RPMI8226 (cell line): ENCODE measurements at regions not wholly inside any gene's neighbourhood (a gene's known extent, or its start where the extent isn't known, plus 50 kb on each side); places are given as distances from the start of the nearest gene placed in this dataset.

ENCODE experiments used
- DNase-seq: peaks from one replicate; pipeline ENCODE4 v3.0.0-alpha.2; 2015

DNA sequence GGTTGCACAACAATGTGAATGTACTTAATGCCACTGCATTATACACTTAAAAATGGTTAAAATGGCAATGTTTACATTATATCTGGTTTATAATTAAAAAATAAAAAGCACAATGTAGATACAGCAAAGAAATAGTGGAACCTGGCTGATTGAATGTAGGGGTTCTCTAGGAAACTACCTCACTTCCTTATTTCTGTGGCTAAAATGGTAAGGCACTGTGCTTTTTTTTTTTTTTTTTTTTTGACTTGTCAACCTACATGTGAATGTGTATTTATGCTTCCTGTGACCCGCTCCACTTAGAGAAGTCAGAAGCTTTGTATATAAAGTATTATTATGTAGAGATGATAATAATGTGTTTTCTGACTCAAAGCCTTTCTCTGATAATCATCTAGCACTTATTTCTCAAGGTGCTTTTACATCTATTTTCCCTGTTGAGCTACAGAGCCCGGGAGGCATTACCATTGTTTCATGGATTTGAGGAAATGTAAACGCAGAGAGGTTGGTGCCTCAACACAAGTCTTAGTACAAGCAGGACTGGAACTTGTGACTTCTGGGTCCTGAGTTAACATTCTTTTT lies 55.0 kb downstream of the SOX4 start:
- no peak for DNase-seq

DNA sequence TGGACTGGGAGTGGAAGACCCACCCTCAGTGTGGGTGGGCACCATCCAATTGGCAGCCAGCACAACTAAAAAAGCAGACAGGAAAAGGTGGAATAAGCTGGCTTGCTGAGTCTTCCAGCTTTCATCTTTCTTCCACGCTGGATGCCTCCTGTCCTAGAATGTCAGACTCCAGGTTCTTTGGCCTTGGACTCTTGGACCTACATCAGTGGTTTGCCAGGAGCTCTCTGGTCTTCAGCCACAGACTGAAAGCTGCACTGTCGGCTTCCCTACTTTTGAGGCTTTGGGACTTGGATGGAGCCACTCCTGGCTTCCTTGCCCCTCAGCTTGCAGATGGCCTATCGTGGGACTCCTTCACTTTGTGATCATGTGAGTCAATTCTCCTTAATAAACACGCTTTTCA lies 59.8 kb downstream of the SOX4 start:
- DNase-seq: no peak

DNA sequence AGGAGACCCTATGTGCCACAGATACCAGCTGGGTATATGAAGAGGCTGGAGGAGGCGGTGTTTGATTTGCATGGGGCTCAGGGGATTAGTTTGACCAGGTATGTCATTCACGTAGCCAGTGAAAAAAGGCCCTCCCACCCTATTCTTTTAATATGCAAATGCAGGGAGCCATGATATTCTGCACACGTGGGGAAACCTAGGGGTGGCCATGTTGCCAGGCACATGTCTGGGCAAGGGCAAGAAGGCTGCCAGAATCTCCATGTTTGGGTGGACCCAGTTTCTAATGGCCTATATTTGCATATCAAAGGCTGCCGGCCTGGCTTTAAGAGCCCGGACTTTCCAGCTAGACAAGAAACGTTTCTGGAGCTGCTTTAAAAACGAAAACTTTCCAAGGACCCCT lies 60.4 kb downstream of the SOX4 start:
- no peak for DNase-seq

DNA sequence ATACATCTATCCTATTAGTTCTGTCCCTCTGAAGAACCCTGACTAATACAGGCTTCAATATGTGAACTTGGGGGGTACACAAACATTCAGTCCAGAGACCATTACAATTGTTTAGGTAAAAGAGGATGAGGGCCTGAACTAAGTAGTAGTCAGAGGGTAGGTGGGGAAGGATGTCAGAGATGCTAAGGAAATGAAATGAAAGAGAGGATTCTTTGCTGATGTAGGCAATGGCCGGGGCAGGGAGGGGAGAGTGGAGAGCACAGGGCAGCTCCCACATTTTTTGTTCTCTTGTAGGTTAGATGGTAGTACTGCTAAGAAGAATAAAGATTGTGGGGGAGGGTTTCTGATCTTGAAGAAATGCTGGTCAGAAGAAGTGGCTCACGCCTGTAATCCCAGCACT lies 60.8 kb downstream of the SOX4 start:
- no peak for DNase-seq

DNA sequence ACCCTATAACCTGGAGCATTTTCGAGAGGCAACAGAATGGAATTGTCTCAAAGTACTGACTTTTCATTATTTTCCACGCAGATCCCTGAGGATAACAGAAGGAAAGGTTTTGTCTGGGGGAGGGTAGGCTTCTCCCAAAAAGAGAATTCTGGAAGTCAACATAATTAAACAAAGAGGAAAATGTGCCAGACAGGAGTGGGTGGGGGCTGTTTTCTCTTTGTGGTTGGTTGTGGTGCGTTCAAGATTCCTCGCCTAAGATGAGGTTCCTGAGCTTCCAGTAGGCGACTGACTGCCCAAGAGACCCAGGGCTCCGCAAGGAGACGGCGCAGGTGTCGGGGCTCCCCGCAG lies 70.4 kb downstream of the SOX4 start:
- no peak for DNase-seq

DNA sequence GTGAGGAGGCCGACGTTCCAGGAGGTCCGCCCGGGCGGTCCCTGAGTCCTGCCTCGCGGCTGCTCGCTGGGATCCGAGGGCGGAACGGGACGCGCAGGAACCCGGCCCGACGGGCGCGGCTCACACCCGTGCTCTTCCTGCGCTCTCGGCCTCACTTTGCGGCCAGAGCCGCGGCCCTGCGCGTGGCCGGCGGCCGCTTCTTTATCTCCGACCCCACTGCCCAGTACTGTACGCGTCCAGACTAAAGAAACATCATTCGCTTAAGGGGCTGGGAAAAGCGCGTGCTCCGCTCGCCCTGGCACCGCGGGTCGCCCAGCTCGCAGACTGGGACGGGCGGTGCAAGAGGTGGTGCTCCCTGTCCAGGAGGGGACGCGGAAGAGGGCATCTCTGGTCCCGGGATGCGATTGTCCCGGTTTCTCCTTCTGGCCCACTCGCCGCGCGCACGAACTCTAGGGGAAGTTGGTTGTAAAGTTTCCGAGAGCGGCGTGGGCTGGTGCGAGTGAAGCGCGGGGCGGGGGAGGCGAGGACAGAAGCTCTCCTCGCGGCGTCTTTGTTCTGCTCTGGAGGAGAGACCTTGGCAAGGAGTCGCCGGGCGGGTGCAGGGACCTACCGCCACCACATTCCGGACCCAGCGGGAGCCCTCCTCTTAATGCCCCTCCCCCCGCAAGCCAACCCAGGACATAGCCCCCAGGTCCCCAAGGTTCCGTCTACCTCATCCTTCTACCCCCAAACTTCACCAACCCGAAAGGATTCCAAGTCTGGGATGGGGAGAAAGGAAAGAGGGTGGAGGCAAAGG lies 71.0 kb downstream of the SOX4 start:
- no peak for DNase-seq

DNA sequence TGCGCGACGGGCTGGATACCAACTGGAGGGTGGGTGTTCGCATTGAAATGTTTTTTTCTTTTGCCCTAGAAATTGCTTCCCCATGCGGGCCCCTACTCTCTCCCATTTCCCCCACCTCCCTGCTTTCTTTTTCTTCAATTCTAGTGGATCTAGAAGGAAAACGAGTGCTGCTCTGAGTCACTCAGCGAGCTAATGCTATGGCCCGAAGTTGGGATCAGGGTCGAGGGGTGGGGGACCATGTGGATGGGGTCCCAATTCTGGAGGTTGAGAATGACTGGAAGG lies 71.5 kb downstream of the SOX4 start:
- no peak for DNase-seq

DNA sequence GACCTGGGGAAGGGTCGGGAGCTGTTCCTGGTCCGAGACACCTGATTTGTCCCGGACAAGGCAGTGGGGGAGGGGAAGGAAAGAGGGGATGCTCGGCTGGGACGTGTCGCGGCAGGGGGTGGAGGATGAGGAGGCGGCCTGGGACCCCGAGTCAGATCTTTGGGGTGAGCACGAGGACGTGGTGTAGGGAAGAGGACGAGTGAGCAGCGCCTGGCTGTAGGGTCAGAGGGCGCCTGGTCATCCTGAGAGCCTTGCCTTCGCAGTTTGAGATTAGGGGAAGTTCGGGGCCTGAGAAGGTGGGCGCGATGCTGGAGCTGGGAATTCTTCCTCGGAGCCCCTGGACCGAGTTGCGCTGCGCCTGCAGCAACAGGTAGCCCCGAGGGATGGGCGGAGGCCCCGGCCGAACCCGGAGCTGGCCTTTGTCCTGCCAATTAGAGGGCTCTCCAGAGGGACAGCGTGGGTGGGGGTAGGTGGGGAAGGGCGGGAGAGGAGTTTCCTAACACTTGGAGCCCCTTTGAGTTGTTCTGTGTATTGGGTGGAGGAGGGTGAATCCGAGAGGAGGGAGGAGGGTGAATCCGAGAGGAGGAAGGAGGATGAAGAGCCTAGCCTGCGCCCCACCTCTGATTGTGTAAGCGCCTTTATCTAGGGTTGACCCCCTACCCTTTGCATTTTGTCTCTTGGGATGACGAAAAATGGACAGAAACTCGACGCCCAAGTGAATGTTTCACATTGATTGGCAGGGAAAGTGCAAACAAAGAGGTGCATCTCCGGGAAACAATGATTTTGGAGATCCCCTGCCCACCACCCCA lies 72.0 kb downstream of the SOX4 start:
- no peak for DNase-seq

DNA sequence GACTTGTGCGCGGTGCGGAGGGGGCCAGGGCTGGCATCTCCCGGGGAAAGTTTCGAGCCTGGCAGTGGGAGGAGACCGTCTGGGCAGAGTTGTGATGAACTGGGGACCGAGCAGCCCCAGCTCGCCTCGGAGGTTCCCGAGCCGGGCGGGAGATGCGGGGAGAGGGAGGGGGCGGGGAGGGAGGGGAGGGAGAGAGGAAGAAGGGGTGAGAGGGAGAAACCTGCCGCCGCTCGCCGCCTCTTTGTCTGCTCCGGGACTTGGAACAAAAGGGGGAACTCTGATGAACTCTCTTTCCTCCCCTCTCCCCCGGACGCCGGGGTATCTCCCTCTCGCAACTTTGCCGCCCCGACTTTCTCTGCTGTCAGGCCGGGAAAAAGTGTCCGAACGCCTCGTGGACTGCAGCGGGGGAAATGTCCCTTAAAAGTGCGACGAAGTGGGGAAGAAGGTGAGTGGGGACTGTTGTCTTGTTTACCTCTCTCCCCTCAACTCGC lies 72.7 kb downstream of the SOX4 start:
- no peak for DNase-seq

DNA sequence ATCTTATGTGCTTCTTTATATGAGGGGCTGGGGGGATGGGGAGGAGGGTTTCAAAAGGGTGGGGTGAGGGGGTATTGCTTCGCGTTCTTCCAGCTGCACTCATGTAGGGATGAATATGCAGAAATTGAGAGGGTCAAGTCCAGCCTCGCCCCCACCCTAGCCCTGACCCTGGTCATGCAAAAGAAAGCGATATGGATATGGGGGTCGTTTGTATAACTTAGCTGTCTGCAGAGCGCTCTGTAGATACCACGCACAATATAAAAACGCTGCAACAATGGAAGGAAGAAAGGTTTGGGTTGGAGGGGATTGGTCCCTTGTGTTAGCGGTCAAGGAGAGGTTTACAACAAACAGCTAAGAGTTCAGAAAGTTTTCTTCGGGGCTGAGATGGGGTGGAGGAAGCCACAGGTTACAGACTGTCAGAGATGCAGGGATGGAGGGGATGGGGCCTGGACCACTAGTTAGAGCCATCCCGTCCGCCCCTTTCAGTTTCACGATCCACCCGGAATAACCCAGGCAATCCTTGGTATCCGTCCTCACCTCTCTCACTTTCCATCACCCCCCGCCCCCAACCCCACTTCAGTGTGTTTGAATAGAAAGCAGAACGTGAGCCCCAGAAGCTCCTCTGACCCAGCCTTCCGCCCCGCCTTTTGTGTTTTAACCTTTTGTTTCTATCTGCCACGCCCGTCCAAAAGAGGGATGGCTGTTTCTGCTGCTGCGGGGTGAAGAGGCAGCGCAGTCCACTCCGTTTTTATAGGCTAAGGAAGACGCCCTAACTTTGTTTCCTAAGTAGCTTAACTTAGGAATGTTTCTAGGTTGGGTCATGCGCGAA lies 73.5 kb downstream of the SOX4 start:
- DNase-seq: no peak

DNA sequence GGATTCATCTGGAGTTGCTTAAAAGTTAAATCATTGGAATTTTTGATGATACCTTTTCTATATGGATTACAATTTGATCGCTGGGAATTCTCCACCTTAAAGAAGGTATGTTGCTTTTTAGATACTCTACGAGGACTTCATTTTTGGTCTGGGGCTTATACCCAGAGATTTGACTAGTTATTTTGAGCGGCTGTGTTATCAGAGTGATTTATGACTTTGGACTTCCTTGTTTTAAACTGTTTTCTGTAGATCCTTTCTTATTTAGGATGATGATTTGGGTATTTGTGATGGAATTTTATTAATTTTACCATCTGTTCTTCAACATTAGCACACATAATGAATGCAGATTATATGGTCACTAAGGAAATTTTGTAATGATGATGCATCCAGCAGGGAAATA lies 75.2 kb downstream of the SOX4 start:
- no peak for DNase-seq

DNA sequence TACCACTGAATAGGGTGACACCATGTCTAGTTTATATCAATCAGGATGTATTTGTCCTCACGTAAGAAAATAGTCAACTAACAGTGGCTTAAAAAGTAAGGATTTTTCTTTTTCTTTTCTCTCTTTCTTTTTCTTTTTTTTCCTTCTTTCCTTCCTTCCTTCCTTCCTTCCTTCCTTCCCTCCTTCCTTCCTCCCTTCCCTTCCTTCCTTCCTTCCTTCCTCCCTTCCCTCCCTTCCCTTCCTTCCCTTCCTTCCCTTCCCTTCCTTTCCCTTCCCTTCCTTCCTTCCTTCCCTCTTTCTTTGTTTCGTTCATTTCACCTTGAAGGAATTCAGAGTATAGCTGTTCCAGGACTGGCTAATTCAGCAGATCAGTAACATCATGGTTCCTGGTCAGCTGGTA lies 83.2 kb downstream of the SOX4 start:
- no peak for DNase-seq

DNA sequence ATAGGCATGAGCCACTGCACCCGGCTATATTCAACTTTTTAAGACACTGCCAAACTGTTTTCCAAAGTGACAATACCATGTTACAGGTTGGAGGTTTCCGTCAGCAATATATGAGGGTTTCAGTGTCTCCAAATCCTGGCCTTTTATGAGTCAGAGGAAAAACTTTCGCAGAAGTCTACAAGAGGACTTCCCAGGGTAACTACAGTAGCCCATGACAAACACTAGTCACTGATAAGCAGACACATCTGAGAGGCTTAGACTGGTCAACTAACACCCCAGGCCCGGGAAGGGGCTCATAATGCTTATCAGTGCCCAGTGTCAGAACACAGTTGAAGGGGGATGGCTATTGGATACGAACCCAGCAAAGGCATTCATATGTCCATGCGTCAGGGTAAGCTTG lies 85.4 kb downstream of the SOX4 start:
- no peak for DNase-seq

DNA sequence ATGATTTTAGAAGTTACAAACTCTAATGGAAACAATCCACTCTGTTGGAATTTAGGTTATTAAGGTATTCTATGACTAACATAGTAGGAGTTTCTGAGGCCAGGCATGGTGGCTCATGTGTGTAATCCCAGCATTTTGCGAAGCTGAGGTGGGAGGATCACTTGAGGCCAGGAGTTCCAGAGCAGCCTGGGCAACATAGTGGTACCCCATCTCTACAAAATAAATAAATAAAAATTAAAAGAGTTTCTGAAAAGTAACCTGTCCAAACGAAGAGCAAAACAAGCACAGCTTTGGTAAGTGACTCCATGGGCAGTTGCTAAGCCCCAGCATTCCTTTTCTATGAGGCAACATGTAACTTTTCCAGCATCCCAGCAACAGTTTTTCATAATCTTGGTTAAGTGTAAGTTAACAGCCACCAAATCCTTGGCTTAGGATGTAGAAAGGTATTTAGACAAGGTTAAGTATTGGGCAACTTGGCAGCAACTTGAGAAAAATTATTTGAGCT lies 86.3 kb downstream of the SOX4 start:
- no peak for DNase-seq

DNA sequence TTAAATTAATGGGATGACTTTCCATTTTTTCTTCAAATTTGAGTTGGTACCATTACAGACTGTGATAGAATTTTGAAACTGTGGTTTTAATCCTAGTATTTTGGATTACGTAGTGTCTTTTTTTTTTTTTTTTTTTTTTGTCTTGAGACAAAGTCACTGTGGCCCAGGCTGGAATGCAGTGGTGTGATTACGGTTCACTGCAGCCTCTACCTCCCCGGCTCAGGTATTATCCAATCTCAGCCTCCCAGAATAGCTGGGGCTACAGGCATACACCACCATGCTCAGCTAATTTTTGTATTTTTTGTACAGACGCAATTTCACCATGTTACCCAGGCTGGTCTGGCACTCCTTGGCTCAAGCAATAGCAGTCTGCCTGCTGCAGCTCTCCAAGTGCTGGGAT lies 87.1 kb downstream of the SOX4 start:
- DNase-seq: no peak

DNA sequence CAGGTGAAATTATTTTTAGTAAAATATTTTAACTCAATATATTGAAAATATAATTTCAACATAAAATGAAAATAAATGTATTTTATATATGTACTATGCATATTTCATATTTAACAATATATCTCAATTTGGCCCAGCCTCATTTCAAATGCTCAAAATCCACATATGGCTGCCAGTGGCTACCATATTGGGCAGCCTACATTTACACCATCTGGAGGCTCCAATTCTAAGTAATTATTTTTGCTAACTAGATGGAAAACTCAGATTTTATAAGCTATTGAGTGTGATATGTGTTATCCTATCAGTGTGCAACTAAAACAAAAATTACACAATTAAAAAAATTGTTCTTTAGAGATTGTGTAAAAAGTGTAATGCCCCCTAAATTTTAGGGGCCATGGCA lies 96.9 kb downstream of the SOX4 start:
- DNase-seq: no peak

DNA sequence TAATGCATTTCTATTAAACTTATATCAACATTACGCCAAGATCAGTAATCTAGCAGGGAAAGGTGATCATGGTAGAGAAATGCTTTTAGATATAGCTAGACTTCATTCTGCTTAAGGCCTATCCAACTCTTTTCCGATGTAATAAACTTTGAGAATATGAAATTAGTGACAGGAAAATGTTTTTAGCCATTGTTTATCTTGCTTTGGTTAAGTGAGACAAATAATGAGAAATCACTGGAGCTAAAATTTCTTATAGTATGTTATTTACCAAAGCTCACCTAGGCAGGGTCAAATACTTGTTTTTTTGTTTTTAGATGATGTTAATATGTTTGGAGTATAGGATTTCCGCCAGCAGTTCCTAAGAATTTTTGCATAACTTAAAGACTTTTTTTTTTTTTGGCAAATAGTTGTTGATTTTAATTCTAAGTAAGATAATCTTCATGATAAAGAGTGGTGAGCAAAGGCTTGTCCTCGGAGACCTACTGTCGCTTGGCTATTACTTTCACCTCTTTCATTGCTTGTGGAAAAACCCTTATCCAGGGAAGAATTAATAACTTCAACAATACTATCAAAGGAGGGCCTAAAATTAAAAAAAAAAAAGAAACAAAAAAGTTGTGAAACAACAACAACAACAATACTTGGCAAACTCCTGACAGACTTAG lies 98.3 kb downstream of the SOX4 start:
- DNase-seq: no peak

DNA sequence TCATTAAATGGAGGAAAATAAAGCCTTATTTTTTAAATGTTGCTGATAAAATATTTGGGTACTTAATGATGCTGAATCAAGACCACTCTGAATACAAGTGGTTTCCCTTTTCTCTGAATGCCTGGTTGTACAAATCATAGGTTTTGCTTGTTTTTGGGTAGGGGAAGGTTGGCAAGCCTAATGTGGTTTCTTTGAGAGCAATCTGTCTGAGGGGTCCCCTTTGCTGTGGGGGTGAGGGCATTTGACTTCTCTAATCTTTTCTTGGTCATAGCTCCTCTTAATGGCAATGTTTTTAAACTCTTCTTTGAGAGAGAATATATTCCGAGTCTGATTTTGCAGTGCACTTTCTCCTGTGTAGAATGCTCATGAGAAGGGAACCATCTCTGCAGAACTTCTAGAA lies 99.2 kb downstream of the SOX4 start:
- DNase-seq: no peak

DNA sequence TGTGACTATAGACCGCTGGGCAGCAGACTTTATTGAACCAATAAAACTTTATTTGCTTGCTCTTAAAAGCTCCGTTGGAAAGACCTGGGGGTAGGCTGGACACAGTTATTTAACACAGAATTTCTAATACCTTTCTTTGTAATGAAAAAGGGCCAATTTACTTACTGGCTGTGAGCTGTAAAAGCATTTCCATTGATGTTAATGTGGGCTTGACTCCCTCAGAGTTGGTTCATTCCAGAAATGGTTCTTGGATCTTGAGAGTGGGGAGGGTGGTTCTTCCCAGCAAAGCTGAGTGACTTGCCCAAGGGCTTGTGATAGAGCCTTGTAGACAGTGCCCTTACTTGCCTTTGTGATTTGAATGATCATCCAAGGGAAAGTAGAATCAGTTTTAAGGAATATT lies 100.6 kb downstream of the SOX4 start:
- no peak for DNase-seq

DNA sequence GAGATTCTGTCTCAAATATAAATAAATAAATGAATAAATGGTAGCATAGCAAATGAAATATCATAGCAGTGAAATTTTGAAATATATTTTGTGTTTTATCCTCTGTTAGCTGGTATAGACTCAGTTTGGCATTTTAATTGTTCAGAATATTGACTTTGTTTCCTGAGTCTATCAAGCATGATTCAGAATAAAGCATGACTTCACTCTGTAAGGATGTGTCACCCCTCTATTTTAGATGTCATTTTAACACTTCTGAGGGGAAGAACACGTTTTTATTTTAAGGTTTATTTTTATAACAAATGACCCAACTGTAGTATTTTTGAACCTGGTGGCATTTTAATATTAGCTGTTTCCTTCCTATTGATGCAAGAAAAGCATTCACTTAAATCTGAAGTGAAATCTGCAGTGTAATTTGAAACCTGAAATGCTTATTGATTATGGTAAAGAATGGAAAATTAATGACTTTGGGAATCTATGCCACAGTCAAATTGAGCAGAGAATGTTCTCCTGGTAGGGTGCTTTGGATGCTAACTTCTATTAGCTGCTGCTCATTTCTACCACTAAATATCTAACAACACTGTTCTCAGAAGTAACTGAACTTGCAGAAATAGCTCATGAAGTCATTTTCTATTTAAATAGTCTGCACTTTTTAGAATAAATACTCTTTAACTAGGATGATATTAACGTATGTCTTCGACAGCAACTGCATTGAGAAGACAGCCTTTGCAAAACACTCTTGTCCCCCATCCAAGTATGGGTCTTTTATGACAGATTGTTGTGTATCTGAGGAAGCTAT lies 114.2 kb downstream of the SOX4 start:
- no peak for DNase-seq

DNA sequence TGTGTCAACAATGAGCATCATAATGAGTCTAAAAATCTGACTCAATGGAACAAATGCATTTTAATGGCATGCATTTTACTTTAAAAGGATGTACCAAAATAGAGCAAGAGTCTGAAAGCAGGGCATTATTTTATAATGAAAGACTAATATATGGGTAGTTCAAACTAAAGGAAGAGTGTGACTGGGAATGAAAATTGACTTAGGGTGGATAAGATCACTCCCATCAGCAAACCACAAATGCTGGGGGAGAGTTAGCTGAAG lies 114.7 kb downstream of the SOX4 start:
- no peak for DNase-seq

DNA sequence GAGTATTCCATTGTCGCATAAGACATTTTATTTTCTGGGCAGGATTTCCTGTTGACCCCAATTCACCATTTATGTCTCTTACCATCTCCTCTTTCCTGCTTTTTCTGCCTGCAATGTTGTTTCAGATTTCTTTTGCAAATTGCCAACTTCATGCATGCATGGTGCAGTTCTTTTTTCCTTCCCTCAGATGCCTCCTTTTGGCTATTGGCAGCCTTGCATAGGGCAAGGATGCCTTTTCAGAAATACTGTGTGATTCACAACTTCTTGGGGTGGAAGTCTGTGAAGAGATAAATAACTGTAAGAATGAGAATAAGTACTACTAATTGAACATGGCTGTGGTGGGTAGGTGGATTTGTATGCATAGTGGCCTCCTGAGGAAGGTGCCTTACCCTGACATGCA lies 116.7 kb downstream of the SOX4 start:
- DNase-seq: no peak
